Ishikawa (cell line): ENCODE measurements at regions not wholly inside any gene's neighbourhood (a gene's known extent, or its start where the extent isn't known, plus 50 kb on each side); places are given as distances from the start of the nearest gene placed in this dataset.

Source experiments
- CEBPB ChIP-seq: IDR thresholded peaks from 2 replicates; pipeline ENCODE4 v1.6.1; 2012
- CREB1 ChIP-seq: IDR thresholded peaks from 2 replicates; pipeline ENCODE4 v1.6.1; 2012; ENCODE audit warnings: low read depth
- EP300 ChIP-seq: IDR thresholded peaks from 2 replicates; pipeline ENCODE4 v1.6.1; 2012; ENCODE audit warnings: borderline replicate concordance
- FOXM1 ChIP-seq: IDR thresholded peaks from 2 replicates; pipeline ENCODE4 v1.6.1; 2012; ENCODE audit warnings: low read depth, borderline replicate concordance
- NFIC ChIP-seq: IDR thresholded peaks from 2 replicates; pipeline ENCODE4 v1.6.1; 2012
- RAD21 ChIP-seq: IDR thresholded peaks from 2 replicates; pipeline ENCODE4 v1.6.1; 2012; ENCODE audit warnings: low read depth
- TAF1 ChIP-seq: IDR thresholded peaks from 2 replicates; pipeline ENCODE4 v1.6.1; 2012; ENCODE audit warnings: low read depth, mild to moderate bottlenecking
- YY1 ChIP-seq: IDR thresholded peaks from 2 replicates; pipeline ENCODE4 v1.6.1; 2012; ENCODE audit warnings: low read depth

DNA sequence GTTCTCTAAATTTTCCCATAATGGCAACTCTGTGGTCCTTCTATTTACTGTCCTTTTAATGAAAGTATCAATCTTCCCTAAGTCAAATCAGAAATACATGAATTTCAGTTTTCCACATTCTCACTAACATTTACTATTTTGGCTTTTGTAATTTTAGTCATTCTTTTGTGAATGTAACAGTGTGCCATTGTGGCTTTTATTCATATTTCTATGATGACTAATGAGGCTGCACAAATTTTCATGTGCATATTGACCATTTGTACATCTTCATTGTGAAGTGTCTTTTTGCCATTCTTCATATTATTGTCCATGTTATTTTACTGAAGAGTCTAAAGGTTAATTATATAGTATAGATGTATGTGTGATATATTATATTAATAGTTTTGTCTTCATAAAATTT lies 431.0 kb upstream of the BRINP3 start:
- no peak for TF ChIP-seq RAD21
- TF ChIP-seq CREB1: no peak
- TF ChIP-seq YY1: no peak
- no peak for TF ChIP-seq EP300
- no peak for TF ChIP-seq TAF1
- no peak for TF ChIP-seq NFIC
- TF ChIP-seq CEBPB: no peak
- no peak for TF ChIP-seq FOXM1
